Endodermal cell (in vitro differentiated cells): ENCODE measurements at regions not wholly inside any gene's neighbourhood (a gene's known extent, or its start where the extent isn't known, plus 50 kb on each side); places are given as distances from the start of the nearest gene placed in this dataset.

Experiments
- DNase-seq: peaks from one replicate; pipeline ENCODE4 v3.0.0-alpha.2; 2017
- H3K27ac ChIP-seq: 2 replicates; pipeline ENCODE4 v1.5.1; 2013; ENCODE audit warnings: mild to moderate bottlenecking, low read depth, low read length, moderate library complexity
- H3K27me3 ChIP-seq: 2 replicates; pipeline ENCODE4 v1.6.1; 2013; ENCODE audit warnings: mild to moderate bottlenecking, low read length, moderate library complexity; ENCODE audit not compliant: insufficient read depth, control insufficient read depth, poor library complexity, severe bottlenecking
- H3K36me3 ChIP-seq: 2 replicates; pipeline ENCODE4 v1.7.0; 2013; ENCODE audit warnings: mild to moderate bottlenecking, low read length, moderate library complexity; ENCODE audit not compliant: control insufficient read depth, insufficient read depth
- H3K4me1 ChIP-seq: one replicate; pipeline ENCODE4 v1.7.0; 2013; ENCODE audit warnings: low read length; ENCODE audit not compliant: control insufficient read depth, insufficient read depth
- H3K4me3 ChIP-seq: 2 replicates; pipeline ENCODE4 v1.5.1; 2013; ENCODE audit warnings: mild to moderate bottlenecking, low read length, moderate library complexity
- H3K9ac ChIP-seq: 2 replicates; pipeline ENCODE4 v1.6.1; 2013; ENCODE audit warnings: mild to moderate bottlenecking, low read length, moderate library complexity; ENCODE audit not compliant: poor library complexity, severe bottlenecking; ENCODE audit errors: extremely low read depth
- H3K9me3 ChIP-seq: 2 replicates; pipeline ENCODE4 v1.6.1; 2013; ENCODE audit warnings: mild to moderate bottlenecking, low read length, moderate library complexity; ENCODE audit not compliant: control insufficient read depth
- H3K27ac Mint-ChIP-seq: 2 replicates; pipeline ENCODE4 v1.8.0; 2020; ENCODE audit warnings: mixed read lengths
- H3K27me3 Mint-ChIP-seq: 2 replicates; pipeline ENCODE4 v1.8.0; 2021; ENCODE audit warnings: mild to moderate bottlenecking, mixed read lengths; ENCODE audit not compliant: insufficient read depth
- H3K36me3 Mint-ChIP-seq: 2 replicates; pipeline ENCODE4 v1.8.0; 2020; ENCODE audit warnings: low read depth, mixed read lengths
- H3K4me1 Mint-ChIP-seq: 2 replicates; pipeline ENCODE4 v1.8.0; 2020; ENCODE audit warnings: mixed read lengths
- H3K4me3 Mint-ChIP-seq: 2 replicates; pipeline ENCODE4 v1.8.0; 2020; ENCODE audit warnings: mild to moderate bottlenecking, moderate library complexity, mixed read lengths
- H3K9me3 Mint-ChIP-seq: 2 replicates; pipeline ENCODE4 v1.8.0; 2020; ENCODE audit warnings: mild to moderate bottlenecking, mixed read lengths
- CTCF ChIP-seq: fragments of 200-600 bp; sonication (generic); conservative IDR thresholded peaks from 2 replicates; pipeline ENCODE4 v1.5.0; 2021; ENCODE audit warnings: antibody characterized with exemption, mild to moderate bottlenecking
- WGBS, 2 experiments: methylation state at CpG; one replicate each; pipeline versions ENCODE4 v1.1.5 to v1.1.7; 2013; ENCODE audit warnings: missing lambda C conversion rate in 2 of 2, mixed read lengths in 1 of 2; ENCODE audit not compliant: insufficient coverage in 1 of 2, insufficient read length in 1 of 2; 5-methylcytosine and 5-hydroxymethylcytosine counted together

- Mint-ChIP-seq H3K27me3 (peaks cover 29% of the 10 kb centered on the region), H3K4me1 (peaks cover 6% of the 10 kb centered on the region), H3K9me3 (no peaks in the 10 kb centered on the region), H3K4me3 (no peak overlapping the region), H3K36me3 (no peaks in the 10 kb centered on the region), H3K27ac (no peak overlapping the region)
- Histone ChIP-seq H3K36me3 (no peaks in the 10 kb centered on the region), H3K9ac (no peak overlapping the region), H3K4me3 (no peak overlapping the region), H3K27me3 (peaks cover 22% of the 10 kb centered on the region), H3K4me1 (no peaks in the 10 kb centered on the region), H3K9me3 (no peaks in the 10 kb centered on the region), H3K27ac (no peak overlapping the region)
- no peak for TF ChIP-seq CTCF
- WGBS, 2 experiments = 85 to 87% methylated on average over 3 of the region's 3 CpGs
- no peak for DNase-seq
Measured at GRCh38 chr11:134469627-134470026, 57.6 kb upstream of the B3GAT1 start.

- Mint-ChIP-seq H3K4me3 (no peak overlapping the region), H3K36me3 (no peaks in the 10 kb centered on the region), H3K4me1 (peaks cover 6% of the 10 kb centered on the region), H3K27ac (no peak overlapping the region), H3K9me3 (no peaks in the 10 kb centered on the region), H3K27me3 (peaks cover 32% of the 10 kb centered on the region)
- Histone ChIP-seq H3K9me3 (no peaks in the 10 kb centered on the region), H3K36me3 (no peaks in the 10 kb centered on the region), H3K27me3 (peaks cover 22% of the 10 kb centered on the region), H3K4me1 (no peaks in the 10 kb centered on the region), H3K9ac (no peak overlapping the region), H3K4me3 (no peak overlapping the region), H3K27ac (no peak overlapping the region)
- 76 to 91% methylated on average over 3 of the region's 3 CpGs for WGBS, 2 experiments
- no peak for DNase-seq
- no peak for TF ChIP-seq CTCF
Measured at GRCh38 chr11:134468796-134469195, 56.8 kb upstream of the B3GAT1 start.

GRCh38 chr11:134468081-134468668 is 56.1 kb upstream of the B3GAT1 start:
- Mint-ChIP-seq H3K9me3 (no peaks in the 10 kb centered on the region), H3K4me3 (no peak overlapping the region), H3K4me1 (peaks cover 6% of the 10 kb centered on the region), H3K36me3 (no peaks in the 10 kb centered on the region), H3K27ac (no peak overlapping the region), H3K27me3 (peaks cover 27% of the 10 kb centered on the region)
- no peaks in the 10 kb centered on the region for H3K36me3 ChIP-seq
- DNase-seq = no peak
- H3K27me3 ChIP-seq = peaks cover 22% of the 10 kb centered on the region
- no peak overlapping the region for H3K27ac ChIP-seq
- H3K9ac ChIP-seq = no peak overlapping the region
- 88 to 90% methylated on average over 5 to 10 of the region's 10 CpGs for WGBS, 2 experiments
- no peaks in the 10 kb centered on the region for H3K4me1 ChIP-seq
- H3K4me3 ChIP-seq = no peak overlapping the region
- no peak for TF ChIP-seq CTCF
- no peaks in the 10 kb centered on the region for H3K9me3 ChIP-seq
